ENCODE measurements at regions not wholly inside any gene's neighbourhood (a gene's known extent, or its start where the extent isn't known, plus 50 kb on each side); places are given as distances from the start of the nearest gene placed in this dataset.

DNA sequence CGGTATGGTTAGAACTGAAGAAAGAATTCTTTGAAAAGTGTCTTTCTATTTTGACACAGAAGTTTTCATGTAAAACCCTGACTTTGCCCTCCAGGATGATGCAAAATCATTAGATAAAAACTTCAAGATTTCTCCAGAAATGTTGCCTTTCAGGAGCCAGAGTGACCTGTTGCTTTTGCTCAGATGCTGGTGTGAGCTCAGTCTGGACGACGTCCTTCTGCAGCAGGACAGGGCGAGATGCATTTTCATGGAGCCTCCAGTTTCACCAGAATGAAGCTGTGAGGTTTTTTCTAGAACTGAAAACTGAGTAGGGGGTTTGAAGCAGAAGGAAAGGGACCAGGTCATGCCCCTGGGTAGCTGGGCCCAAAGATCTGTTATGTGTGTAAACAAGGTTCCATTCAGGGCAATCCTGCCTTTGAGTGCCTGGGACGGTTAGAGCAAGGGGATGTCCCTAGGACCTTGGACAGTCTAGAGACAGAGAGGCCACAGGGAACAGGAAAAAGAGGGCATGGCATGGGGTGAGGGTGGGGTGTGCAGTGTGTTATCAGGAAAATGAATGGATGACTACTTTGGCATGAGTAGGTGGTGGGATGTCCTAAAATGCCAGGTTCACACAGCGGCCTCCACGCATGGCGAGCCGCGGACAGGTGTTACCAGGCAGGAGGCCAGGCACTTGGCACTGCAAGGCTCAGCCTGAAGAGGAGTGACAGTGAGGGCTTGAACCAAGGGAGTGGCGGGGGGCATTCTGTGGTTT lies 356.3 kb downstream of the CXCL12 start:
- TF ChIP-seq POLR2A (IDR thresholded peaks at IDR 0.05): no peak
- TF ChIP-seq CTCF (IDR thresholded peaks at IDR 0.05): no peak
